HG03066 (cell line): ENCODE measurements at regions not wholly inside any gene's neighbourhood (a gene's known extent, or its start where the extent isn't known, plus 50 kb on each side); places are given as distances from the start of the nearest gene placed in this dataset.
"Not testable (repeated sequence)": the region's sequence is repeated elsewhere in the genome, so short reads cannot be mapped to it uniquely, and the experiment has no call there.

Experiments
- ATAC-seq: cut with Tn5 transposase; IDR thresholded peaks from one replicate; pipeline ENCODE4 v1.9.1; 2021; ENCODE audit warnings: low read depth; ENCODE audit not compliant: unreplicated experiment

DNA sequence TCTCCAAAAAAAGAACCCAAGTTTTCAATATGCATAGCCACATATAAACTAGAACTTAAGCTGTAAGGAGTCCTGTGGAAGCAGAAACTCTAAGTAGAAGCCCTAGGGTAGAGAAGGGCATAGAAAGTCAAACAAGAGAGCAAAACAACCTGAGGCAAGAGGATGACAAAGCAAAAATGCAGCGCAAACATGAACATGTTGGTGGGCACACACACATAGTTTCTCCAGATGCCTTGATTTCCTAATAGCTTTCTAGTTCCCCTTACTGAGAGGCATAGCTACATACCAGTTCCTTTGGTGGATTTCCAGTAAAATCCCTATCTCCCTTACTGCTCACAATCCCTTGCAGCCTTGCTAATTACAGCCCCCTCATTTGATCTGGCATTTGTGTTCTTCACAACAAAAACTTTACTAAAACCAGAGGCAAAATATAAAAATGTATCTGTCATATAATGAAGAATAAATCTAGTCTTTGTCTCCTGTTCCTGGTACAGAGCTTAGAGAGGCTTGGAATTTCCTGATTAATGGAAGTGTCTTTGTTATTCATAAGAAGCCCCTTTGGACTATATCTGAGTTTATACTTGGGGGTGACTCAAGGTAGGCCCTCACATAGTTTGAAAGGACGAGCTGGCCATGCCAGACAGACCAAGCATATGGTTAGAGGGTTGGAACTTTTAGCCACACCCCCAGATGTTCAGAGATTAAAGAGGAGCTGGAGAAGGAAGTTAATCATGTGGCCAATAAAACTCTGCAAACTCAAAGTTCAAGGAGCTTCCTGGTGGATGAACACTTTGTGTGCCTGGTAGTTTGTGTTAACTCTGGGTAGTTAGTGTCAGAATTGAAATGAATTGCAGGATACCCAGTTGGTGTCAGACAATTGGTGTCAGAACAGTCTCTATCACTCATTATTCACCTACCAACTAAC, 52.7 kb upstream of the ZCCHC13 start:
- no peak for ATAC-seq

DNA sequence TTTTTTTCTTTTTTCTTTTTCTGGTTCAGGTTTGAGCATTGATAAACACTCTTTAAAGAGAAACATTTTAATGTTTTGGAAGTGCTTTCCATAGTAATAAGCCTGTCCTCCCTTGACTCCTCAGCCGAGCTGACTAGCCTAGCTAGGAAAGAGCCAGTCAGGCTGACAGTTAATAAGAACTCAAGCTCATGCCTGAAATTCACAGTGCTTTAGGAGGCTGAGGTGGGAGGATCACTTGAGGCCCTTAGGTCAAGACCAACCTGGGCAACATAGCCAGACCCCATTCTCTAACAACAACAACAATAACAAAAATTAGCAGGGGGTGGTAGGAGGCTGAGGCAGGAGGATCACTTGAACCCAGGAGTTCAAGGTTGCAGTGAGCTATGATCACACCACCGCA, 53.4 kb upstream of the ZCCHC13 start:
- ATAC-seq: no peak

DNA sequence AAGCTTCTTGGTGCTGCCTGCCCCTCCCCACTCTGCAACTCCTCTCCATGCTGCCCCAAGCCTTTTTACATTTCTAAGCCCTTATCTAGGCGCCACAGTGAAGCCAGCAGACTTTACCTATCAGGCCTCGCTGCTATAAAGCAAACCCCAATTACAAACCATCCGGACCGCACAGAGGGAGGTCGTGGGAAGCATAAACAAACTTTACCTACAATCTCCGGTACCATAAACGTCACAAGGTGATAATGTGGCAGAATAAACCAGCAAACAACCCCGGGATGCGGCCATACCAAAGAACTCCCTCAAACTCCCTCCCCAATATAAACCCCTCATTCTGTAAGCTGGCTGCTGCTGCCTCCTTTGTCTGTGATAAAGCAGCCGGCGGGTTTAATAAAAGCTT, 54.0 kb upstream of the ZCCHC13 start:
- ATAC-seq: no peak

DNA sequence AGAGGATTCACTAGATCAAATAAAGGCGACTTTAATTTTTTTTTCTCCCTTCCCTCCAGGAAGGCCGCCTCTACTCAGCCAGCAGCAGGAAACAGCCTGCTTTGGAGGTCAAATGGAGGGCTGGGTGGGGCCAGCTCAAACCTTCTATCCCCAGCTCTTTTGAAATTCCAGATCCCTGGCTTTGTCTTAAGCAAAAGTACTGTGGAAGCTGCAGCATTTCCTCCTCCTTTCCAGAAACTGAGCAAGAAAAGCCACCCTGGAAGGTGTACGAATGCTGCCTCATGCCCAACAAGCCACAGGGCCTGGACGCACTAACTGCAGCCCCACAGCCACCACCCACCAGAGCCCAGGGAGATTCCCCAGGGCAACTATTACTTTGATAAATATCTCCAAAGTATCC, 55.1 kb upstream of the ZCCHC13 start:
- no peak for ATAC-seq

DNA sequence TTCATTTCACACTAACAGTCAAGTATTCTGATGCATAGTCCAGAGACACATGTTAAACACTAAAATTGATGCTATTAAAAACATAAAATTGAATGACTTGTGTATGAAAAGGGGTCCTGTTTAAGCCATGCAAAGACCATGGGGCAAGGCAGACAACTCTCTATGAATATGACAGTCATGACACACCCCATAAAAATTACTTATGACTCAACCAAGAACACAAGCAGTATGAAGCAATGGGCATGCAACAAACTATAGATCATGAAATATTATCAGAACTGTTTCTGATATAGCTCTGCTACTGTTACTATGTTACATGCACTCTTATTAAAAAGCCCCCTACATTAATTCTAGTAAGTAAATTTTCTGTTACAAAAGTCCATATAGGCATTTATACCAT, 57.5 kb upstream of the ZCCHC13 start:
- ATAC-seq: no peak

DNA sequence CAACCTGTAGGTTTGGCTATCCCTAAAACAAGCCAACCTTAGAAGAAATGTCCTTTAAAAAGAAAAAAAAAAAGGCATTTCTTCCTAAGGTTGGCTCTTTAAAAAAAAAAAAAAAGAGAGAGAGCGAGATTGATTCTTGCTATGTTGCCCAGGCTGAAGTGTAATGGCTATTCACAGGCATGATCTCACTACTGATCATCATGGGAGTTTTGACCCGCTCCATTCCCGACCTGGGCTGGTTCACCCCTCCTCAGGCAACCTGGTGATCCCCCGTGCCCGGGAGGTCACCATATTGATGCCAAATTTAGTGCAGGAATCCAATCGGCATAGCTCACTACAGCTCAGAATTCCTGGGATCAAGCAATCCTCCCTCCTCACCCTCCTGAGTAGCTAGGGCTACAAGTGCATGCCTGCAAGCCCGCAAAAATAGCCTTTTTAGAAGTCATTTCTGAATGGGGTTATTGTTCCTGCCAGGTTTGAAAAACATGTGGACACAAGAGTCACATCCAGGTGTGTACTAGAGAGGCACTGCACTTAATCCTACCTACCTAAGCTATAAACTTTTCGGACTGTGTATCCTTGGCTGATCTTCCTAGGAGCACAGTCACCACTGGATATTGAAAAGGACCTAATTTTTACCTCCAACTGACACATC, 61.4 kb upstream of the ZCCHC13 start:
- no peak for ATAC-seq

DNA sequence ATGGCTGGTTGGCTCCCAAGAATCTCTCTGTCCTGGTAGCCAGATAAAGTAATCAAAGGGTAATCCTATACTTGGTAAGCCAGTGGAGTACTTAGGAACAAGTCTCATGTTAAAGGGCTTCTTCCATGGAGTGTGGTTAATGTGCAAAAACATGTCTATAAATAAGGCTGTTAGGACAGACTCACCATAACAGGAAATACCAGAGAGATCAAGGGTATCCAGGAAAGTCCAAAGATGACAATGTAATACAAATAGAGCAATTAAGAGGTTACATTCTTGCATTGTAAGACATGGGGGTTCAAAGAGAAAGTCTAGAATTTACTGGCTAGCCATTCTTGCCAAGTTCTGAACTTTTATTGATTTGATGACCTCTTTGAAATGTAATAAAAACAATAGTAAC, 61.9 kb upstream of the ZCCHC13 start:
- no peak for ATAC-seq

DNA sequence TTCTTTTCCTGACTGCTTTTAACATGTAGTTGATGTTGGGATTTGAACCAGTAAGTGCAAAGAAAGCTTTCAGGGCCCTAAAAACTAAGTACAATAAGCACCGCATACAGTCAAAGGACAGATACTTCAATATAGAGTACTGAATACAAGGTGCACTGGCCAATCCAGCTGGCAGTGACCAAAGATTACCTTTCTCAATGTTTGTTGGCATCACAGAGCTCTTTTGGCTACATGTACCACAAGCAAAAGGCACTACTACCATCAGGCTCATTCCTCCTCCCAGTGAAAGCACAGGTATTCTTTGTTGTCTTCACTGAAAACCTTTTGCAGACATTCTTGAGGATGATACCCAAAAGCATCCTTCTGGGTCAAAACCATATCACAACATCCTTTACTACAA, 65.2 kb upstream of the ZCCHC13 start:
- no peak for ATAC-seq

DNA sequence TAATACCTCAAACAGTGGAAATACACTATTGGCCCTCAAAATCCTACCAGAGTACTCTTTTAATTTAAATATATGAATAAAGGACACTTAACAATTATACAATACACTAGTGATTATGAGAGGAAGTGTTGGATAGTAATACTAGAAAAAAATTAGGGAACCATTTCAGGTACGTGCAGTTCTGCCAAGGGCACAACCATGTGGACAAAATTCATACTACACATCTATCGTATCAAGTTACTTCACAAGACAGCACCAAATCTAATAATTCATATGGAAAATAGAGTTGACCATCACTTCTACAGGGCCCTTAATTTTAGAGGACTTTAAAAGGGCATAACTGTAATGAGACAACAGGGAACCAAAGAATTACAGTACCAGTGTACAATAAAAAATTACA, 69.2 kb upstream of the ZCCHC13 start:
- no peak for ATAC-seq

DNA sequence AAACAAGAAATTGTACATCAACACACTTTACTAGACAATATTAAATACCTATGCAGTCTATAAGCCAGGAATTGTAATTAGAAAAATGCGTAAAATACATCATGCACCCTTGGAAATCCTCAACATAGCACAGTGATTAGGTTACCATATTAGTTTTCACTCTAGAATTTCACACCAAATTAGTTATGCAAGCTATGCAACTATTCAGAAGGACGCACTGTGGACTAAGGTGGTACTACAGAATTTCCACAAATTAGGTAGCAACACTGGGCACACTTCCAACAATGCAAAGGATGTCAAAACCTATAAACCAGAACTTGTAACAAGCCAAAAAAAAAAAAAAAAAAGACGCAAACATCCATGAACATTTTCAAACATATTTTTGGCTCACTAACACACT, 71.1 kb upstream of the ZCCHC13 start:
- no peak for ATAC-seq

DNA sequence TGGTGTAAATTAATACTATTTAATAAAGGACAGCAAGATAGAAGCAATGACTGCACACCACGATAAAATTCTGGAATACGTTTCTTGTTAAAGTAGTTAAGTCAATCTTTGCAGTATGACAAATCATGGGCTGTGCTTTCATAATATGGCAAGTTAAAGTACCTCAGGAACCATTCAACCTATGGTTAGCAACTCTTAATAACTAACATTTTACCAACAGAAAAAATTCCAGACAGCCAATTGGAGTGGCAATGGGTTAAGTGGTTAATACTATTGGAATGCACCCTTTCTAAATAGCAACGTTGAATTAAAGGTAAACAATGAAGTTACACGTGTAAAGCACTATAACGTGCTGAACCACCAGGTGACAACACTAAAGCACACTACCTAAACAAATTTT, 72.4 kb upstream of the ZCCHC13 start:
- no peak for ATAC-seq

DNA sequence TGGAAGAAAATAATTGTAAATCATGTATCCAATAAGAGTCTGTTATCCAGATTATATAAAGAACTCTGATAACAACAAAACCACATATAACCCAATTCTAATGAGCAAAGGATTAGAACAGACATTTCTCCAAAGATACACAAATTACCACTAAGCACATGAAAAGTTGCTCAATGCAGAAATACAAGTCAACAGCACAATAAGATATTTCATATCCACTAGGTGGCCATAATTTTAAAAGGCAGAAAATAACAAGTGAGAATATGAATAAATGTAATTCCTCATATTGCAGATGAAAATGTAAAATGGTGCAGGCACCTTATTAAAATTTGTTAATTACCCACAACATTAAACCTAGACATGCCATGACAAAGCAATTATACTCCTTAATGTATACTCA, 73.9 kb upstream of the ZCCHC13 start:
- ATAC-seq: no peak

DNA sequence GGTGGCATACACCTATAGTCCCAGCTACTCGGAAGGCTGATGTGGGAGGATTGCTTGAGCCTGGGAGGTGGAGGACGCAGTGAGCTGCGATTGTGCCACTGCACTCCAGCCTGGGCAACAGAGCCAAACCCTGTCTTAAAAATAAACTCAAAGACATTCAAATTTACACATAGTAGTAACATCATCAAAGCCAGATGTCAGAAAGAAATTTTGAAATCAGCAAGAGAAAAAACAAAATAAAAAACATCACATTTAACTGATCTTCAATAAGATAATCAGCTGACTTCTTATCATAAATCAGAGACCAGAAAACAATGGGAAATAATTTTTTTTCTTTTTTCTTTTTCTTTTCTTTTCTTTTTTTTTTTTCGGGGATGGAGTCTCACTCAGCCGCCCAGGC, 78.9 kb upstream of the ZCCHC13 start:
- no peak for ATAC-seq

DNA sequence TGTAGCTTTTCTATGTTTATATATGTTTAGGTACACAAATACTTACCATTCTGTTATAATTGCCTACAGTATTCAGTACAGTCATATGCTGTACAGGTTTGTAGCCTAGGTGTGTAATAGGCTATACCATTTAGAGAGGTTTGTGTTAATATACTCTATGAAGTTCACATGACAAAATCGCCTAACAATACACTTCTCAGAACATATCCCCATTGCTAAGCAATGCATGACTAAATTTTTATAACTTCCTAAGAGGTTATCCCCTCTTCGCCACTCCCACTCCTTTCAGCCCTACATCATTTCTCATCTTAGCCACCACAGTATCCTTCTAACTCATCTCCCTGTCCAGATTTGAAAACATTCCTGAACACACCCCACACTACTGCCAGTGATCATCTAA, 83.7 kb upstream of the ZCCHC13 start:
- no peak for ATAC-seq

DNA sequence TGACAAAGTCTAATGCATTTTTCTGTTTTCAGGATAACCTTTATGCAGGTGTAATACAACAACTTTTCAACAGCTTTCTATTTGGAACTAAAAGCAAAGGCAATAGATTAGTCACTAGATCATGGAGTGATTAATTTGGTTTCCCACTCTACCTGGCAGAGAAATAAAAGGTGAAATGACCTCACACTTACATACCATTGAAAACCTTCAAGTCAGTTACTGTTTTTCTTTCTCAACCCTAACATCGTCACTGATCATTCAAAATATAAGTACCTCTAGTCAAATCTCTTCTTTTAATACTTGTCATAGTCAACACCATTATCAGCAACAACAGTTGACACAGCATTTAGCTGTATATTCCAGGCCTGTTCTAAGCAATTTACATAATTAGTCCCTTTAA, 85.1 kb upstream of the ZCCHC13 start:
- no peak for ATAC-seq

DNA sequence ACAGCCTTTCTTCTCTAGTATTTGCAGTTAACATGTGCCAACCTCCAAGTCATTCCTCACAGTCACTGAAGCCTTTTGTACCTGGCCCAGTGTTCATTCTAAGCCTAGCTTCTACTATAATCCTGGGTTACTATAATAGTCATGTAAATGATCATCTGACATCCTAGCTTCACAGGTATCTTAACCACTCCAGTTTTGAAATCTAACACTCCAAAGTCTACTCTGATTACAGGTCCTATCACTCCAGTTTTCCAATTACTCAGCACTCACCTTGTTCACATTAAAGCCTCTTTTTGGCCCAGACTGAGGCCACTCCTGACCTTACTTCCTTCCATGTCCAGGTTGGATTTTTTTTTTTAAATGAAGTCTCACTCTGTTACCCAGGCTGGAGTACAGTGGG, 87.6 kb upstream of the ZCCHC13 start:
- no peak for ATAC-seq

DNA sequence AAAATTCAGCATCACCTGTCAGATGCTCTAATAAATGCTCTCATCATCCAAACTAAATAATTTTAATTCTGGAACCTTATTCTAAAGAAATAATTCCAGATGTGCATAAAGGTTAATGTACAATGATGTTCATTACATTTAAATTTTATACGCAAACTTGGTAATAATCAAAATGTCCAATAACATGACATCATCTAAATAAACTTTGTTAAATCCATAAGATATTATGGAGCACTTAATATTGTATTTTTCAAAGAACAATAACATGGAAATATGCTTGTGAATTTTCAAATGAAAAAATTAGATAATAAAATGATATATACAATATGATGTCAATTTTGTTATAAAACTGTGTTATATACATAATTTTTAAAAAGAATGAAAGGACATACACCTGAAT, 92.1 kb upstream of the ZCCHC13 start:
- ATAC-seq: no peak

DNA sequence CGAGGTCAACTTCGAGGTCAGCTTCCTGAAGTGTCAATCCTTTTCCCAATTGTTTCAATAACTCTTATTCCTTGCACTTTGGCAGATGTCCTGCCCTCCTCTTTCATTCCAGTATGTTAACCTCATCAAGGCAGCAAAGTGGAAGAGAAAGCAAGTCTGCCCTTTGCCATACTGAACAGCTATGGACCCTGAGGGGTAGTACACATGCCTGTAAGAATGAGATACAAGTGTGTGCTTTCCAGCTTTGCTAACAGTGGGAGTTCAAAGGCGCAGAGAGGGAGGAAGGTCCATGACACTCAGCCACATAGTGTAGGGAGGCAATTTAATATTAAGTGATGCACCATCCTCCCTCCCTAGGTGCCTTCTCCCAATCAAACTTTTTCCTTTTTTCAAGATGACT, 96.4 kb upstream of the ZCCHC13 start:
- ATAC-seq: no peak

DNA sequence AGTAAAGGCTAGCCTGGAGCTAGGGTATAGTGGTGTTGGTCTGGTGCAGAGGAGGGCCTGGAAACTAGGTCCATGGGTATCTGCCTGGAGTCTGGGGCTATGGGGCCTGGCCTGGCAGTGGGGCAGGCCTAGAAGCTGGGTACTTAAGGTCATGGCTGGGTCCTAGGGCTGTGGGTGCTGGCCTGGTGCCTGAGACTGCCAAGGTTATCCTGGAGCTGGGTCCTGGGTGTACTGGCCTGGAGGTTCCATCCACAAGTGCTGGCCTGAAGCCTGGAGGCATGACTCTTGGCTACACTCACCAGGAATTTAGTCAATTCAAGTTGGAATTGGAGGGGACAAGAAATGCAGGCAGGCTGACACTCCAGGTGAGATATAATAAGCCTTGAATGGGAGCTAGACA, 108.4 kb upstream of the ZCCHC13 start:
- no peak for ATAC-seq

DNA sequence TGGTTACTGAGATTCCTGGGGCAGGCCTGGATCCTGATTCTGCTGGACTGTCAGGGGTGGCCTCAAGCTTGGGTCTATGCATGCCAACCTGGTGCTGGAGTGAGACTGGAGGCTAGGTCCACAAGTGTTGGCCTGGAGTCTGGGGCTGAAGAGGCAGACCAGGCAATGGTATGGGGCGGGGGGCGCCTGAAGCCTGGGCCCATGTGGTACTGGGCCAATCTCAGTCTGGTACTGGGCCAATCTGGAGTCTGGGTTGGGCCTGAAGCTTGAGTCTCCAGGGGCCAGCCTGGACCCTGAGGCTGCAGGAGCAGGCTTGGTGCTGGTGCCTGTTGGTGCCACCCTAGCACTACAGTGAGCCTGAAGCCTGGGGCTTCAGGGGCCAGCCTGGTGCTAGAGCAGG, 108.9 kb upstream of the ZCCHC13 start:
- no peak for ATAC-seq

DNA sequence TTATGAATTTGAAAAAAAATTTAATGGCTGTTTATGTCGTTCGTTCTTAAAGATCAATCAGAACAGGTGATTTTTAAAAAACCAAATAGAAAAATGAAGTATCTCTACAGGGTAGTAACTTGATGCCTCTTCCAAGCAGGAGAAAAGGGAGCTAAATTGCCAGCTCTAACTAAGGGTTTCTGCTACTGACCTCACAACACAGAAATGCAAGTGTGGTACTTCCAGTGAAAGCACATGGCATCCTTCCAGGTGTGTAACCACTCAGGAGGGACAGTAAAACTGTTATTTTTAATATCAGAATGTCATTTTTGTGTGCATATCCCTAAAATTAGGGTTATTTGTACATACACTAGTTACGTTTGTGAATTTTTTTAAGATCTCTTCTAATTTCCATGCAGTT, 116.8 kb upstream of the ZCCHC13 start:
- ATAC-seq: no peak

DNA sequence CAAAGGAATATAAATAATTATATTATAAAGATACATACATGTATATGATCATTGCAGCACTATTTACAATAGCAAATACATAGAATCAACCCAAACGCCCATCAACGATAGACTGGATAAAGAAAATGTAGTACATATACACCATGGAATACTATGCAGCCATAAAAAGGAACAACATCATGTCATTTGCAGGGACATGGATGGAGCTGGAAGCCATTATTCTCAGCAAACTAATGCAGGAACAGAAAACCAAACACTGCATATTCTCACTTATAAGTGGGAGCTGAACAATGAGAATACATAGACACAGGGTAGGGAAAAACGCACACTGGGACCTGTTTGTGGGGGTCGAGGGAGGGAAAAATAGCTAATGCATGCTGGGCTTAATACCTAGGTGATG, 120.9 kb upstream of the ZCCHC13 start:
- ATAC-seq: not testable (repeated sequence)
